CD4-positive, alpha-beta T cell treated with Interleukin-15 for 4 hours (primary cell): ENCODE measurements at regions not wholly inside any gene's neighbourhood (a gene's known extent, or its start where the extent isn't known, plus 50 kb on each side); places are given as distances from the start of the nearest gene placed in this dataset.
"Not testable (repeated sequence)": the region's sequence is repeated elsewhere in the genome, so short reads cannot be mapped to it uniquely, and the experiment has no call there.

Experiments used
- DNase-seq: peaks from one replicate; pipeline ENCODE4 v3.0.0-alpha.2; 2020; ENCODE audit warnings: low spot score

- DNase-seq: no peak
Measured at GRCh38 chrY:26638063-26638462, 1016.1 kb downstream of the CDY1 start.

DNA sequence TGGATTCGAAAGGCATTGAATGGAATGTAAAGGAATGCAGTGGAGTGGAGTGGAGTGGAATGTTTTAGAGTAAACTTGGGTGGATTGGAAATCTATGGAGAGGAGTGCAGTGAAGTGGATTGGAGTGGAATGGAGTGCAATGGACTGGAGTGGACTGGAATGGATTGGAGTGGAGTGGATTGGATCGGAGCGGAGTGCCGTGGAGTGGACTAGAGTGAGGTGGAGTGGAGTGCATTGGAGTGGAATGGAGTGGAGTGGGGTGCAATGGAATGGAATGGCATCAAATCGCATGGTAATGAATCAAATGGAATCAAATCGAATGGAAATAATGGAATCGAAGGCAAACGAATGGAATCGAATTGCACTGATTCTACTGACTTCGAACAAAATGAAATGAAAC lies 1023.9 kb downstream of the CDY1 start:
- not testable (repeated sequence) for DNase-seq

DNA sequence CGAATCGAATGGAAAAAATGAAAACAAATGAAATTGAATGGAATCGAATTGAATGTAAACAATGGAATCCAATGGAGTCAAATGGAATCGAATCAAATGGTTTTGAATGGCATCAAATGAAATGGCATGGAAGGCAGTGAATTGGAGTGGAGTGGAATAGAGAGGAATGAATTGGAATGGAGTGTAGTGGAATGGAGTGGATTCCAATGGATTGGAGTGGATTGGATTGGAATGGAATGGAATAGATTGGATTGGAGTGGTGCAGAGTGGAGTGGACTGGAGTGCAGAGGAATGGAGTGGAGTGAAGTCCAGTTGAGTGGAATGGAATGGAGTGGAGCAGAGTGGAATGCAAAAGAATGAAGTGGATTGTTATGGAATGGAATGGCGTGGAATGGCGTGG lies 1026.3 kb downstream of the CDY1 start:
- not testable (repeated sequence) for DNase-seq

DNA sequence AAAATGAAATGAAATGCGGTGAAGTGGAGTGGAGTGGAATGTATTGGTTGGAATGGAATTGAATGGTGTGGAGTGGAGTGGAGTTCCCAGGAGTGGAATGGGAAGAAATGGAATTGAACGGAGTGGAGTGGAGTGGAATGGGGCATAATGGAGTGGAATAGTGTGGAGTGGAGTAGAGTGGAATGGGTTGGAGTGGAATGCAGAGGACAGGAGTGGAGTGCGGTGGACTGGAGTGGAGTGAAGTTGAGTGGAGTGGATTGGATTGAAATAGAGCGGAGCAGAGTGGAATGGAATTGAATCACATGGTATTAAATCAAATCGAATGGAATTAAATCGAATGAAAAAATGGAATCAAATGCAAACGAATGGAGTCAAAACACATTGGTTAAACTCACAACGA lies 1042.3 kb downstream of the CDY1 start:
- not testable (repeated sequence) for DNase-seq

- not testable (repeated sequence) for DNase-seq
Measured at GRCh38 chrY:26666691-26667090, 1044.8 kb downstream of the CDY1 start.

DNA sequence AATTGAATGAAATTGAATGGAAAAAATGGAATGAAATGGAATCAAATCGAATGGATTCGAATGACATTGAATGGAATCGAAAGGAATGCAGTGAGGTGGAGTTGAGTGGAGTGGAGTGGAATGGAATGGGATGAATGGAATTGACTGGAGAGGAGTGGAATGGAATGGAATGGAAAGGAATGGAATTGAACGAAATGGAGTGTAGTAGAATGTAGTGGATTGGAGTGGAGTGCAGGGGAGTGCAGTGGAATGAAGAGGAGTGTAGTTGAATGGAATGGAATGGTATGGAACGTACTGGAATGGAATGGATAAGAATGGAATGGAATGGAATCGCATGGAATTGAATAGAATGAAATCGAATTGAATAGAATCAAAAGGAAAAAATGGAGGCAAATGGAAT lies 1047.3 kb downstream of the CDY1 start:
- DNase-seq: not testable (repeated sequence)

GRCh38 chrY:26670360-26670871 lies 1048.5 kb downstream of the CDY1 start:
- DNase-seq: peak; percentile 28

DNA sequence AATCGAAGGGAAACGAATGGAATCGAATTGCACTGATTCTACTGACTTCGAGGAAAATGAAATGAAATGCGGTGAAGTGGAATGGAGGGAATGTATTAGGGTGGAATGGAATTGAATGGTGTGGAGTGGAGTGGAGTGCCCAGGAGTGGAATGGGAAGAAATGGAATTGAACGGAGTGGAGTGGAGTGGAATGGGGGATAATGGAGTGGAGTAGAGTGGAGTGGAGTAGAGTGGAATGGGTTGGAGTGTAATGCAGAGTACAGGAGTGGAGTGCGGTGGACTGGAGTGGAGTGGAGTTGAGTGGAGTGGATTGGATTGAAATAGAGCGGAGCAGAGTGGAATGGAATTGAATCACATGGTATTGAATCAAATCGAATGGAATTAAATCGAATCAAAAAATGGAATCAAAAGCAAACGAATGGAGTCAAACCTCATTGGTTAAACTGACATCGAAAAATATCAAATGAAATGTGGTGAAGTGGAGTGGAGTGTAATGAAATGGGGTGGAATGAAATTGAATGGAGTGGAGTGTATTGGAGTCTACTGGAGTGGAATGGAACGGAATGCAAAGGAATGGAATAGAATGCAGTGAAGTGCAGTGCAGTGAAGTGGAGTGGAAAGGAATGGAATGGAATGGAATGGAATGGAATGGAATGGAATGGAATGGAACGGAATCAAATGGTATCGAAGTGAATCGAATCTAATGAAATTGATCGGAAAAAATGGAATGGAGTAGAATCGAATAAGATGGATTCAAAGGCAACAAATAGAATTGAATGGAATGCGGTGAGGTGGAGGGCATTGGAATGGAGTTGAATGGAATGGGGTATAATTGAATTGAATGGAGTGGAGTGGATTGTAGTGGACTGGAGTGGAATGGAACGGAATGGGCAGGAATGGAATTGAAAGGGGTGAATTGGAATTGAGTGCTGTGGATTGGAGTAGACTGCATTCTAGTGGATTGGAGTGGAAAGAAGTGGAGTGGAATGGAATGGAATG lies 1049.3 kb downstream of the CDY1 start:
- DNase-seq: peak; percentile 37
